ENCODE measurements at regions not wholly inside any gene's neighbourhood (a gene's known extent, or its start where the extent isn't known, plus 50 kb on each side); places are given as distances from the start of the nearest gene placed in this dataset.

DNA sequence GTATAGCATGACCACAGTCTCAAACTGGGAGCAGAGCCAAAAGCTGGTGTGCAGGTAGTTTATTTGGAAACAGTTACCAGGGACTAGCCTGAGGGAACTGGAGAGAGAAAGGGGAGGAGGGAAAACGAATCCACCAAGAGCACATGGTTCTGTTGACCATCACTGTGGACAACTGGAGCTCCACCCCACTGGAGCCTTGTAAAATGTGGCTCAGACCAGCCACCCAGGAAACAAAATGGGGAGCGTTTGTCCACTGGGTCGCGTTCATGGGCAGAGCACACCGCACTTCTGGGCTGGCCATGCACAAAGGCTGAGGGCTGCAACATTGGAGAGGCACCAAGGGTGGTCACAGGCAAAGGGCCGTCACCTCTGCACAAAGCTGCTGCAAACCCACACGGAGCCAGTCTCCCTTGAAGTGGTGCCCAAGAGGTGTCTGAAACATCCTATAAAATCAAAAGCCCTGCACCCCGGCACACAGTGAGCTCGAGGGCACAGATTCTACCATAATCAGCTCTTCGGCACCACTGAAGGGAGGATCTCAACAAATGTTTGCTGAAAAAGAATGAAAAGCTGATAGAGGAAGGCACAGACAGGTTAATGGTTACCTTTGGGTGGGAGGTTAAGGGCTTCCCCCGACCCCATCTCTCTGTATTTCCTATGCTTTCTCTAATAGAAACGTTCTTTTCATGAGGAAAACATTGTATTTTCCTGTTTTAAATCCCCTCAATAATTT lies 192.9 kb downstream of the INHBB start:
- H3K27me3 ChIP-seq (ENCODE audit: insufficient read depth, low read length, poor library complexity), result peaks cover 11% of the 10 kb centered on the region
- H3K27ac ChIP-seq (ENCODE audit: low read length), result no peak overlapping the region
- H3K9ac ChIP-seq (ENCODE audit: low read depth, low read length), result no peak overlapping the region
- DNase-seq (no peak), ATAC-seq (ENCODE audit: insufficient read depth, low read depth) (no peak)
- no peak overlapping the region for H3K4me2 ChIP-seq (ENCODE audit: insufficient read depth, low read length)
- H3K9me3 ChIP-seq (ENCODE audit: insufficient read depth, low read length, severe bottlenecking), result no peaks in the 10 kb centered on the region
- H4K20me1 ChIP-seq (ENCODE audit: insufficient read depth, low read length), result no peaks in the 10 kb centered on the region; the same call in 1 of the 2 replicates
- H2AFZ ChIP-seq (ENCODE audit: low read depth, low read length), result no peak overlapping the region
- H3K79me2 ChIP-seq (ENCODE audit: insufficient read depth, low read length), result no peaks in the 10 kb centered on the region
- TF ChIP-seq EZH2 (IDR thresholded peaks at IDR 0.05; ENCODE audit: borderline replicate concordance, low read depth, low read length, severe bottlenecking) (no peak), CTCF (IDR thresholded peaks at IDR 0.05; ENCODE audit: borderline replicate concordance, extremely low read depth, low read length, poor library complexity, severe bottlenecking) (no peak)
- no peak overlapping the region for H3K4me3 ChIP-seq (ENCODE audit: low read depth in 1 of 2, low read length in 2 of 2)
- H3K36me3 ChIP-seq (ENCODE audit: insufficient read depth, low read length), result no peaks in the 10 kb centered on the region
- H3K4me1 ChIP-seq (ENCODE audit: insufficient read depth, low read length), result no peaks in the 10 kb centered on the region

DNA sequence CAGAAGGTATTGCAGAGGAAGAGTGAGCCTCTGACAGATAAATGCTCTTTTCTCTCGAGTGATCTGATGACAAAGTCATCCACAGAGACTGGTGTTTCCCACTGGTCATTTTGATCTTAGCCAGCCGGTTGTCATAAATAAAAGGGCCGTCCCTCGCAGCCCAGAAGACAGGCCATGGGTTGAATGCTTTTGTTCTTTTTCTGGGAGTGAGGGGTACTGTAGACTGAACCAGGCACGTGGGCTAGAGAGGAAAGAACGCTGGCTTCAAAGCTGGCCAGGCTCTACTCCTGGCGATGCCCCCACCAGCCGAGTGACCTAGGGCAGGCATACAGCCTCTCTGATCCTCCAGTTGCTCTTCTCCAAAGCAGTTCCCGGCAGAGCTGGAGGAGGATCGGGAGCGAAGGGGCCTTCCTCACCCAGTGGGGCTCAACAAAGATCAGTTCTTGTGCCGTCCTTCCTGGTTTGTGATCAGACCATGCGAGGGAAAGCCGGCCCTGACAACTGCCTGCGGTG lies 193.5 kb downstream of the INHBB start:
- Histone ChIP-seq H3K36me3 (ENCODE audit: insufficient read depth, low read length) (no peaks in the 10 kb centered on the region), H3K4me1 (ENCODE audit: insufficient read depth, low read length) (no peaks in the 10 kb centered on the region), H3K9me3 (ENCODE audit: insufficient read depth, low read length, severe bottlenecking) (no peaks in the 10 kb centered on the region), H3K27me3 (ENCODE audit: insufficient read depth, low read length, poor library complexity) (peaks cover 11% of the 10 kb centered on the region), H3K79me2 (ENCODE audit: insufficient read depth, low read length) (no peaks in the 10 kb centered on the region), H2AFZ (ENCODE audit: low read depth, low read length) (no peak overlapping the region), H4K20me1 (ENCODE audit: insufficient read depth, low read length) (no peaks in the 10 kb centered on the region; the same call in 1 of the 2 replicates), H3K27ac (ENCODE audit: low read length) (no peak overlapping the region), H3K4me2 (ENCODE audit: insufficient read depth, low read length) (no peak overlapping the region), H3K9ac (ENCODE audit: low read depth, low read length) (no peak overlapping the region), H3K4me3 (ENCODE audit: low read depth in 1 of 2, low read length in 2 of 2) (no peak overlapping the region)
- DNase-seq (no peak), ATAC-seq (ENCODE audit: insufficient read depth, low read depth) (no peak)
- TF ChIP-seq EZH2 (IDR thresholded peaks at IDR 0.05; ENCODE audit: borderline replicate concordance, low read depth, low read length, severe bottlenecking) (no peak), CTCF (IDR thresholded peaks at IDR 0.05; ENCODE audit: borderline replicate concordance, extremely low read depth, low read length, poor library complexity, severe bottlenecking) (no peak)

- H3K4me2 ChIP-seq (ENCODE audit: insufficient read depth, low read length), result no peak overlapping the region
- no peaks in the 10 kb centered on the region for H3K9me3 ChIP-seq (ENCODE audit: insufficient read depth, low read length, severe bottlenecking)
- ATAC-seq (ENCODE audit: insufficient read depth, low read depth) (no peak), DNase-seq (no peak)
- no peaks in the 10 kb centered on the region for H3K79me2 ChIP-seq (ENCODE audit: insufficient read depth, low read length)
- H4K20me1 ChIP-seq (ENCODE audit: insufficient read depth, low read length), result no peaks in the 10 kb centered on the region; the same call in 1 of the 2 replicates
- H3K4me3 ChIP-seq (ENCODE audit: low read depth in 1 of 2, low read length in 2 of 2), result no peak overlapping the region
- H2AFZ ChIP-seq (ENCODE audit: low read depth, low read length), result no peak overlapping the region
- TF ChIP-seq EZH2 (IDR thresholded peaks at IDR 0.05; ENCODE audit: borderline replicate concordance, low read depth, low read length, severe bottlenecking) (no peak), CTCF (IDR thresholded peaks at IDR 0.05; ENCODE audit: borderline replicate concordance, extremely low read depth, low read length, poor library complexity, severe bottlenecking) (no peak)
- H3K4me1 ChIP-seq (ENCODE audit: insufficient read depth, low read length), result no peaks in the 10 kb centered on the region
- no peak overlapping the region for H3K27ac ChIP-seq (ENCODE audit: low read length)
- H3K27me3 ChIP-seq (ENCODE audit: insufficient read depth, low read length, poor library complexity), result peaks cover 11% of the 10 kb centered on the region
- H3K36me3 ChIP-seq (ENCODE audit: insufficient read depth, low read length), result no peaks in the 10 kb centered on the region
- no peak overlapping the region for H3K9ac ChIP-seq (ENCODE audit: low read depth, low read length)
Observed at GRCh38 chr2:120539937-120540718, 194.2 kb downstream of the INHBB start.
